Stomach (tissue), 8 donors: ENCODE measurements at regions not wholly inside any gene's neighbourhood (a gene's known extent, or its start where the extent isn't known, plus 50 kb on each side); places are given as distances from the start of the nearest gene placed in this dataset.

Source experiments
- DNase-seq, 2 donors: peaks; one replicate each; pipeline versions ENCODE4 v3.0.0 to v3.0.0-alpha.2; 2013 to 2019
- H3K27ac ChIP-seq, 5 donors: fragments of 200-600 bp in 4 of 5; sonication (generic) in 4 of 5; one replicate each; pipeline ENCODE4 v1.5.1; 2013 to 2019; ENCODE audit warnings: mild to moderate bottlenecking in 1 of 5, moderate library complexity in 1 of 5
- H3K27me3 ChIP-seq, 3 donors: fragments of 200-600 bp; sonication (generic); one replicate each; pipeline ENCODE4 v1.5.1; 2017 to 2019; ENCODE audit warnings: mixed run types in 1 of 3
- H3K36me3 ChIP-seq, 4 donors: fragments of 200-600 bp; sonication (generic); 1 replicate in 3 of 4; 2 replicates in 1 of 4; pipeline ENCODE4 v1.5.1; 2016 to 2019
- H3K4me1 ChIP-seq, 4 donors: fragments of 200-600 bp; sonication (generic); one replicate each; pipeline ENCODE4 v1.5.1; 2016 to 2019
- H3K4me3 ChIP-seq, 4 donors: fragments of 200-600 bp; sonication (generic) in 3 of 4; one replicate each; pipeline ENCODE4 v1.5.1; 2016 to 2019; ENCODE audit warnings: mild to moderate bottlenecking in 1 of 4
- H3K9me3 ChIP-seq, 4 donors: fragments of 200-600 bp; sonication (generic); one replicate each; pipeline ENCODE4 v1.5.1; 2016 to 2019
- CTCF ChIP-seq, 7 experiments: fragments of 450-650 bp in 4 of 7; fragments of 200-600 bp in 3 of 7; sonication (generic) in 3 of 7; IDR thresholded peaks; one replicate each; pipeline ENCODE4 v1.5.1; 2016 to 2019; ENCODE audit warnings: antibody characterized with exemption in 7 of 7, control low read depth in 2 of 7, mild to moderate bottlenecking in 1 of 7
- EP300 ChIP-seq: sonication (generic); formaldehyde crosslinking; IDR thresholded peaks from one replicate; pipeline ENCODE4 v1.6.1; 2017; ENCODE audit warnings: antibody characterized with exemption
- POLR2A ChIP-seq, 4 donors: fragments of 450-650 bp; IDR thresholded peaks; one replicate each; pipeline ENCODE4 v1.6.1; 2016; ENCODE audit warnings: antibody characterized with exemption in 4 of 4, control low read depth in 2 of 4, mild to moderate bottlenecking in 1 of 4, moderate library complexity in 1 of 4
- POLR2AphosphoS5 ChIP-seq, 3 donors: sonication (generic); formaldehyde crosslinking; IDR thresholded peaks; one replicate each; pipeline ENCODE4 v1.6.1; 2016; ENCODE audit warnings: antibody characterized with exemption in 3 of 3
- WGBS, 5 donors: extraction: QIAGEN DNeasy Blood & Tissue Kit in 3 of 5; methylation state at CpG; one replicate each; pipeline versions ENCODE4 v1.1.5 to v1.1.7; 2013 to 2018; 5-methylcytosine and 5-hydroxymethylcytosine counted together
- intact Hi-C: fragments of 100-400 bp; cut with DNase I; formaldehyde crosslinking; loops from one replicate; pipeline ENCODE4 v1.15.1; 2023; ENCODE audit warnings: low total_unique reads
- donor health status: healthy with polysubstance abuse.
- donor health status: Bipolar disorder and iron deficiency.
- donor health status: healthy.

- Histone ChIP-seq H3K9me3 (no peaks in the 10 kb centered on the region), H3K27ac (no peak overlapping the region), H3K36me3 (no peaks in the 10 kb centered on the region), H3K4me1 (no peaks in the 10 kb centered on the region), H3K4me3 (no peak overlapping the region), H3K27me3 (peaks cover 0 to 41% (median 13%) of the 10 kb centered on the region in 3 donors)
- WGBS, 5 donors: 0 to 94% (median 75%) methylated on average over 1 of the region's 1 CpG
- intact Hi-C loops: no loop called here
- no peak for DNase-seq
- TF ChIP-seq POLR2A (IDR thresholded peaks at IDR 0.05) (no peak), EP300 (no peak), CTCF (IDR thresholded peaks at IDR 0.05) (no peak), POLR2AphosphoS5 (IDR thresholded peaks at IDR 0.05) (no peak)
Measured at GRCh38 chr2:30078521-30078920, 68.3 kb upstream of the YPEL5 start.

- no peaks in the 10 kb centered on the region for H3K4me1 ChIP-seq
- no peak overlapping the region for H3K4me3 ChIP-seq
- intact Hi-C loops: no loop called here
- H3K9me3 ChIP-seq: no peaks in the 10 kb centered on the region
- TF ChIP-seq POLR2AphosphoS5 (IDR thresholded peaks at IDR 0.05): no peak
- TF ChIP-seq EP300: no peak
- H3K27ac ChIP-seq: no peak overlapping the region
- no peak for DNase-seq
- 58 to 90% (median 70%) methylated on average over 4 of the region's 4 CpGs for WGBS, 5 donors
- no peaks in the 10 kb centered on the region for H3K36me3 ChIP-seq
- peaks cover 0 to 27% (median 3%) of the 10 kb centered on the region in 3 donors for H3K27me3 ChIP-seq
Measured at GRCh38 chr2:30084915-30085314, 61.9 kb upstream of the YPEL5 start.

GRCh38 chr2:30089171-30089570 lies 57.6 kb upstream of the YPEL5 start:
- Histone ChIP-seq H3K4me3 (no peak overlapping the region), H3K27ac (no peak overlapping the region), H3K4me1 (no peaks in the 10 kb centered on the region), H3K36me3 (no peaks in the 10 kb centered on the region), H3K9me3 (no peaks in the 10 kb centered on the region), H3K27me3 (peaks cover 0 to 49% (median 0%) of the 10 kb centered on the region in 3 donors)
- no peak for DNase-seq
- no peak for TF ChIP-seq POLR2A (IDR thresholded peaks at IDR 0.05)
- TF ChIP-seq POLR2AphosphoS5 (IDR thresholded peaks at IDR 0.05): no peak
- no peak for TF ChIP-seq CTCF (IDR thresholded peaks at IDR 0.05)
- TF ChIP-seq EP300: no peak
- intact Hi-C loops: no loop called here

GRCh38 chr2:30095402-30095801 lies 51.4 kb upstream of the YPEL5 start:
- TF ChIP-seq POLR2A (IDR thresholded peaks at IDR 0.05): no peak
- Histone ChIP-seq H3K27me3 (peaks cover 0 to 53% (median 12%) of the 10 kb centered on the region in 3 donors), H3K4me1 (no peaks in the 10 kb centered on the region), H3K4me3 (no peak overlapping the region), H3K27ac (no peak overlapping the region), H3K9me3 (no peaks in the 10 kb centered on the region), H3K36me3 (no peaks in the 10 kb centered on the region)
- DNase-seq: no peak
- intact Hi-C loops: no loop called here
- WGBS, 5 donors: 87 to 90% (median 89%) methylated on average over 7 of the region's 7 CpGs

- intact Hi-C loops: no loop called here
- DNase-seq: no peak
- TF ChIP-seq POLR2AphosphoS5 (IDR thresholded peaks at IDR 0.05) (no peak), POLR2A (IDR thresholded peaks at IDR 0.05) (no peak), CTCF (IDR thresholded peaks at IDR 0.05) (no peak), EP300 (no peak)
- no peak overlapping the region for H3K27ac ChIP-seq
- 55 to 67% (median 63%) methylated on average over 4 of the region's 4 CpGs for WGBS, 5 donors
- H3K9me3 ChIP-seq: no peaks in the 10 kb centered on the region
- no peaks in the 10 kb centered on the region for H3K36me3 ChIP-seq
- peaks cover 0 to 47% (median 12%) of the 10 kb centered on the region in 3 donors for H3K27me3 ChIP-seq
- no peak overlapping the region for H3K4me3 ChIP-seq
- no peaks in the 10 kb centered on the region for H3K4me1 ChIP-seq
Measured at GRCh38 chr2:30096451-30096850, 50.4 kb upstream of the YPEL5 start.
